ENCODE measurements at regions not wholly inside any gene's neighbourhood (a gene's known extent, or its start where the extent isn't known, plus 50 kb on each side); places are given as distances from the start of the nearest gene placed in this dataset.

DNA sequence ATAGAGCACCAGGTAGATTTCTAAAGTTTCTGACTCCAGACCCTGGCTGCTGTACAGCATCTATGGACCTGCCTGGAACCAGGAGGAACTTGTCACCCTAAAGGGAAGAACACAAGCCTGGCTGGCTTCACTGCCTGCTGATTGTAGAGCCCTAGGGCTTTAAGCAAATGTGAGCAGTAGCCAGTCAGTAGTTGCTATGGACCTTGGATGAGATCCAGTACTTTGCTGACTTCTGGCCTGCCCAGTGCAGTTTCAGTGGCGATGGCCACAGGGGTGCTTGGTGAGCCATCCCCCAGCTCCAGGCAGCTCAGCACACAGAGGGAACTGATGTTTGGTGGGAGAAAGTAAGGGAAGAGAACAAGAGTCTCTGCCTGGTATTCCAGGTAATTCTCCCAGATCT lies 68.4 kb downstream of the ATP6V1G3 start:
- TF ChIP-seq, protein P1, sequence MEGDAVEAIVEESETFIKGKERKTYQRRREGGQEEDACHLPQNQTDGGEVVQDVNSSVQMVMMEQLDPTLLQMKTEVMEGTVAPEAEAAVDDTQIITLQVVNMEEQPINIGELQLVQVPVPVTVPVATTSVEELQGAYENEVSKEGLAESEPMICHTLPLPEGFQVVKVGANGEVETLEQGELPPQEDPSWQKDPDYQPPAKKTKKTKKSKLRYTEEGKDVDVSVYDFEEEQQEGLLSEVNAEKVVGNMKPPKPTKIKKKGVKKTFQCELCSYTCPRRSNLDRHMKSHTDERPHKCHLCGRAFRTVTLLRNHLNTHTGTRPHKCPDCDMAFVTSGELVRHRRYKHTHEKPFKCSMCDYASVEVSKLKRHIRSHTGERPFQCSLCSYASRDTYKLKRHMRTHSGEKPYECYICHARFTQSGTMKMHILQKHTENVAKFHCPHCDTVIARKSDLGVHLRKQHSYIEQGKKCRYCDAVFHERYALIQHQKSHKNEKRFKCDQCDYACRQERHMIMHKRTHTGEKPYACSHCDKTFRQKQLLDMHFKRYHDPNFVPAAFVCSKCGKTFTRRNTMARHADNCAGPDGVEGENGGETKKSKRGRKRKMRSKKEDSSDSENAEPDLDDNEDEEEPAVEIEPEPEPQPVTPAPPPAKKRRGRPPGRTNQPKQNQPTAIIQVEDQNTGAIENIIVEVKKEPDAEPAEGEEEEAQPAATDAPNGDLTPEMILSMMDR (IDR thresholded peaks at IDR 0.05; ENCODE audit: poor library complexity, severe bottlenecking): no peak
- TF ChIP-seq EZH2 (IDR thresholded peaks at IDR 0.05; ENCODE audit: borderline replicate concordance, insufficient read depth, low read length, poor library complexity, severe bottlenecking) (no peak), POLR2AphosphoS5 (IDR thresholded peaks at IDR 0.05) (no peak), RAD21 (conservative IDR thresholded peaks at IDR 0.05) (no peak), TAF1 (IDR thresholded peaks at IDR 0.05; ENCODE audit: low read depth) (no peak), SMC3 (conservative IDR thresholded peaks at IDR 0.05; ENCODE audit: poor library complexity) (no peak), EP300 (conservative IDR thresholded peaks at IDR 0.05; ENCODE audit: poor library complexity, severe bottlenecking) (no peak)
- TF ChIP-seq, protein P2, sequence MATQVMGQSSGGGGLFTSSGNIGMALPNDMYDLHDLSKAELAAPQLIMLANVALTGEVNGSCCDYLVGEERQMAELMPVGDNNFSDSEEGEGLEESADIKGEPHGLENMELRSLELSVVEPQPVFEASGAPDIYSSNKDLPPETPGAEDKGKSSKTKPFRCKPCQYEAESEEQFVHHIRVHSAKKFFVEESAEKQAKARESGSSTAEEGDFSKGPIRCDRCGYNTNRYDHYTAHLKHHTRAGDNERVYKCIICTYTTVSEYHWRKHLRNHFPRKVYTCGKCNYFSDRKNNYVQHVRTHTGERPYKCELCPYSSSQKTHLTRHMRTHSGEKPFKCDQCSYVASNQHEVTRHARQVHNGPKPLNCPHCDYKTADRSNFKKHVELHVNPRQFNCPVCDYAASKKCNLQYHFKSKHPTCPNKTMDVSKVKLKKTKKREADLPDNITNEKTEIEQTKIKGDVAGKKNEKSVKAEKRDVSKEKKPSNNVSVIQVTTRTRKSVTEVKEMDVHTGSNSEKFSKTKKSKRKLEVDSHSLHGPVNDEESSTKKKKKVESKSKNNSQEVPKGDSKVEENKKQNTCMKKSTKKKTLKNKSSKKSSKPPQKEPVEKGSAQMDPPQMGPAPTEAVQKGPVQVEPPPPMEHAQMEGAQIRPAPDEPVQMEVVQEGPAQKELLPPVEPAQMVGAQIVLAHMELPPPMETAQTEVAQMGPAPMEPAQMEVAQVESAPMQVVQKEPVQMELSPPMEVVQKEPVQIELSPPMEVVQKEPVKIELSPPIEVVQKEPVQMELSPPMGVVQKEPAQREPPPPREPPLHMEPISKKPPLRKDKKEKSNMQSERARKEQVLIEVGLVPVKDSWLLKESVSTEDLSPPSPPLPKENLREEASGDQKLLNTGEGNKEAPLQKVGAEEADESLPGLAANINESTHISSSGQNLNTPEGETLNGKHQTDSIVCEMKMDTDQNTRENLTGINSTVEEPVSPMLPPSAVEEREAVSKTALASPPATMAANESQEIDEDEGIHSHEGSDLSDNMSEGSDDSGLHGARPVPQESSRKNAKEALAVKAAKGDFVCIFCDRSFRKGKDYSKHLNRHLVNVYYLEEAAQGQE (IDR thresholded peaks at IDR 0.05; ENCODE audit: borderline replicate concordance): no peak
